ENCODE measurements at regions not wholly inside any gene's neighbourhood (a gene's known extent, or its start where the extent isn't known, plus 50 kb on each side); places are given as distances from the start of the nearest gene placed in this dataset.

- TF ChIP-seq CTCF (IDR thresholded peaks at IDR 0.05; ENCODE audit: low read depth, low read length, missing control alignments): no peak
- H3K4me3 ChIP-seq (ENCODE audit: low read depth, low read length): no peak overlapping the region
- DNase-seq (ENCODE audit: low read depth): no peak
Measured at GRCh38 chr11:11035331-11035730, 177.5 kb upstream of the ZBED5 start.

DNA sequence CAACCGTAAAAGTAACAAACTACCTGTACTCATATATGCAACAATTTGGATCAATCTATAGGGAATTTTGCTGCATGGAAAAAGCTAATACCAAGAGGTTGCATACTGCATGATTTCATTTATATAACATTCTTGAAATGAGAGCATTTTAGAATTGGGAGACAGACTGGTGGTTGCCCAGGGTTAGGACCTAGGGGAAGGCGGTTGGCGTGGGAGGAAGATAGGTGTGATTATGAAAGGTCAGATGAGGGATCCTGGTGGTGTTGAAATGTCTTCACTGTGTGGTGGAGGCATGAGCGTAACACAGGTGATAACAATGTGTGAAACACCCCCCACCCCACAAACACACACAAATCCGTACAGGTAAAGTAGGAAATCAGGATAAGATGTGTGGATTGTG, 176.6 kb upstream of the ZBED5 start:
- TF ChIP-seq CTCF (IDR thresholded peaks at IDR 0.05; ENCODE audit: low read depth, low read length, missing control alignments): no peak
- no peak overlapping the region for H3K4me3 ChIP-seq (ENCODE audit: low read depth, low read length)
- no peak for DNase-seq (ENCODE audit: low read depth)

DNA sequence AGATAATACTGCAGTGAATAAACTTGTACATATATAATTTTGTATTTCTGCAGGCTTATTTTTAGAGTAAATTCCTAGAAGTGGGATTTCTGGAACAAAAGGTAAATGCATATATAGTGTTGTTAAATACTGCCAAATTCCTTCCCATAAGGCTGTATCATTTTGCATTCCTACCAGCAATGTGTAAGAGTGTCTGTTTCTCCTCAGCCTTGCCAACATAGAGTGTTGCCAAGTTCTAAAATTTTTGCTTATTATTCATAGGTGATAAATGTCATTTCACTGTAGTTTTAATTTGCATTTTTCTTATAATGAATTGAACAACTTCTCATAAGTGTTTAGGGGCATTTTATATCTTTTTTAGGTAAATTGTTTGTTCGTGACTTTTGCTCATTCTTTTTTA, 174.2 kb upstream of the ZBED5 start:
- no peak for TF ChIP-seq CTCF (IDR thresholded peaks at IDR 0.05; ENCODE audit: low read depth, low read length, missing control alignments)
- DNase-seq (ENCODE audit: low read depth): no peak
- no peak overlapping the region for H3K4me3 ChIP-seq (ENCODE audit: low read depth, low read length)

DNA sequence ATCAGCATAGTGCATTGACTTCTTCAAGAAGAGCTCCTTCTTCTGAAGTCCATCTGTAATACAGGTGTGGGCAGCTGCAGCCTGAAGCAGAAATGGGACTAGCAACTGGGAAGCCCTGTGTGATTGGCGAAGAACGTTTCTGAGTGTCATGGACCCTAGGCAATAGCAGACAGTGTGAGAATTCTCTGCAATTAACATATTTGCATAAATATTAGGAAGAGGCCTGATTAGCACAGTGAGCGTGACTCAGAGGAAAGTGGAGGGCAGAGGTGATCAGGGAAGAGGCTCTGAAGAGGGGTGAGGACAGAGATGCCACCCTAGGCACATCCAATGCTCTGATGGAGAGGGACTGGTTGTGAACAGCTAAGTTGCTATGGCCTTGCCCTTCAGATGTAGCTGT, 171.2 kb upstream of the ZBED5 start:
- no peak overlapping the region for H3K4me3 ChIP-seq (ENCODE audit: low read depth, low read length)
- DNase-seq (ENCODE audit: low read depth): no peak
- TF ChIP-seq CTCF (IDR thresholded peaks at IDR 0.05; ENCODE audit: low read depth, low read length, missing control alignments): no peak

GRCh38 chr11:11028017-11028692, 170.3 kb upstream of the ZBED5 start:
- peak; percentile 86 for TF ChIP-seq CTCF (IDR thresholded peaks at IDR 0.05; ENCODE audit: low read depth, low read length, missing control alignments)
- DNase-seq (ENCODE audit: low read depth): peak; percentile 16
- no peak overlapping the region for H3K4me3 ChIP-seq (ENCODE audit: low read depth, low read length)

DNA sequence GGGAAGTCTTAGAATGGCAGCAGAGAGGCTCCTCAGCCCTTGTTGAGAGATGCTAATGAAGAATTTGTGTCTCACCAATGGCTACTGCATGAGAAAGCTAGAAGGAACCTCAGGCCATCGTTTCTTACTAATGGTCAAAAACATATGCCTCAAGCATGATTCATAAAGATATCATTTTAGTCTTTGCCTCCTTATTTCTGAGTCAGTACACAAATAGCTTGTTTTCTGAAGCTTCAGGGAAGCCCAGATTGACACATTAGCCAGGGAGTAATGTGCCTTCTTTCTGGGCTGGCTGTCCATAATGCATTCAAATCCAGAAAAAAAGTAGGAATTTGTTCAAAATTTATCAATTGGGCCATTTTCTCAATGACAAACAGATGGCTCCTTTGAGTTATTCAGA, 169.4 kb upstream of the ZBED5 start:
- DNase-seq (ENCODE audit: low read depth): no peak
- H3K4me3 ChIP-seq (ENCODE audit: low read depth, low read length): no peak overlapping the region
- TF ChIP-seq CTCF (IDR thresholded peaks at IDR 0.05; ENCODE audit: low read depth, low read length, missing control alignments): no peak

DNA sequence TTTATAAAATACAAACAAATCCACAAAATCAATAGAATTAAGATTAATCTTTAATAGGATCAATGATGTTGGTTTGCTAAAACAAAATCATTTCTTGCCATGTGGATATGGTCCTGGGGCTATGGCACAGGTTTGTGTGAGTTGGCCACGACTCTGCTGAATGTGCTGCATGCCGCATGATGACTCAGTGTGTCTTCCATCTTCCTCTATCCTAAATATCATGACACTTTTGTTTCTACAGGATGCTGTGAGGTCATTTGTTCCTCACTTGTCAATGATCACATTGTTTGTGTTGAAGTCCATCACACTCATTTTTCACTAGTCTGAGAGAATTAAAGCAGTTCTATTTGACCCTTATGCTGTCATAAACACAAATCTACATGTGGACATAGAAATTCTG, 167.2 kb upstream of the ZBED5 start:
- H3K4me3 ChIP-seq (ENCODE audit: low read depth, low read length): no peak overlapping the region
- TF ChIP-seq CTCF (IDR thresholded peaks at IDR 0.05; ENCODE audit: low read depth, low read length, missing control alignments): no peak
- no peak for DNase-seq (ENCODE audit: low read depth)

Measured in GM12864 (cell line).